Hematopoietic multipotent progenitor cell treated with erythropoietin and hydrocortisone succinate and interleukin-3 and kit ligand, for 15 days (in vitro differentiated cells): ENCODE measurements at regions not wholly inside any gene's neighbourhood (a gene's known extent, or its start where the extent isn't known, plus 50 kb on each side); places are given as distances from the start of the nearest gene placed in this dataset.

Experiments
- DNase-seq: peaks from one replicate; pipeline ENCODE4 v3.0.0-alpha.2; 2015; ENCODE audit warnings: low spot score

GRCh38 chr22:47570300-47570685 is 807.8 kb downstream of the TBC1D22A start:
- DNase-seq = no peak

GRCh38 chr22:47569389-47570299 is 807.2 kb downstream of the TBC1D22A start:
- DNase-seq = no peak

GRCh38 chr22:47568700-47569099 is 806.2 kb downstream of the TBC1D22A start:
- no peak for DNase-seq

- DNase-seq = no peak
Observed at GRCh38 chr22:47567126-47568090, 805.0 kb downstream of the TBC1D22A start.

GRCh38 chr22:47566491-47566890 is 804.0 kb downstream of the TBC1D22A start:
- DNase-seq = no peak

- no peak for DNase-seq
Observed at GRCh38 chr22:47565607-47566006, 803.2 kb downstream of the TBC1D22A start.

- no peak for DNase-seq
Observed at GRCh38 chr22:47564651-47565434, 802.4 kb downstream of the TBC1D22A start.

GRCh38 chr22:47564158-47564450 is 801.7 kb downstream of the TBC1D22A start:
- DNase-seq = no peak

- no peak for DNase-seq
Observed at GRCh38 chr22:47563406-47564157, 801.1 kb downstream of the TBC1D22A start.

- no peak for DNase-seq
Observed at GRCh38 chr22:47561766-47562165, 799.3 kb downstream of the TBC1D22A start.

GRCh38 chr22:47561115-47561675 is 798.7 kb downstream of the TBC1D22A start:
- no peak for DNase-seq

GRCh38 chr22:47558828-47559700 is 796.6 kb downstream of the TBC1D22A start:
- DNase-seq = no peak

- no peak for DNase-seq
Observed at GRCh38 chr22:47556473-47556872, 794.0 kb downstream of the TBC1D22A start.

- DNase-seq = no peak
Observed at GRCh38 chr22:47553436-47553835, 791.0 kb downstream of the TBC1D22A start.

- DNase-seq = no peak
Observed at GRCh38 chr22:47552541-47553205, 790.2 kb downstream of the TBC1D22A start.

- no peak for DNase-seq
Observed at GRCh38 chr22:47552024-47552423, 789.6 kb downstream of the TBC1D22A start.

GRCh38 chr22:47551431-47551775 is 789.0 kb downstream of the TBC1D22A start:
- DNase-seq = no peak

- DNase-seq = no peak
Observed at GRCh38 chr22:47550524-47551430, 788.3 kb downstream of the TBC1D22A start.
